Loucy (cell line): ENCODE measurements at regions not wholly inside any gene's neighbourhood (a gene's known extent, or its start where the extent isn't known, plus 50 kb on each side); places are given as distances from the start of the nearest gene placed in this dataset.

Experiments
- EZH2phosphoT487 ChIP-seq: fragments of 200-600 bp; IDR thresholded peaks from 2 replicates; pipeline ENCODE4 v1.6.1; 2018; ENCODE audit warnings: antibody characterized with exemption, mild to moderate bottlenecking, moderate library complexity, borderline replicate concordance
- TF ChIP-seq, protein P1 (sequence below): fragments of 200-600 bp; sonication (generic); conservative IDR thresholded peaks from 2 replicates; pipeline ENCODE4 v1.5.1; 2014; ENCODE audit warnings: mild to moderate bottlenecking, antibody characterized with exemption, low read length

DNA sequence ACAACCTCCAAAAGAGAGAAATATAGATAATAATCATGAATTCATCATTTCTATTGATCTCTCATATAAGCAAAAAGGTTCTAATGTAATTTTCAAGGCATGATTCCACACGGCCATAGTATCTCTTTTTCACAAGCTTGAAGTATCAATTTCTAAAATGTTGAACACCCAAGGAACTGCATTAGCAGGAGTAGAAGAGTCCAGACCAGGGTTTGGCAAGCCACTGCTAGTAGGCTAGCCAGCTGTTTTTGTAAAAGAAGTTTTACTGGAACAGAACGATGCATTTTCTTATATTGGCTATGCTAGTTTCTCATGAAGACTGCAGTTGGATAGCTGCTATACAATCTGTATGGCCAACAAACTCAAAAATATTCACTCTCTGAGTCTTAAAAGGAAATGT is 481.5 kb upstream of the MIR17HG start:
- no peak for TF ChIP-seq EZH2phosphoT487
- TF ChIP-seq, protein P1, sequence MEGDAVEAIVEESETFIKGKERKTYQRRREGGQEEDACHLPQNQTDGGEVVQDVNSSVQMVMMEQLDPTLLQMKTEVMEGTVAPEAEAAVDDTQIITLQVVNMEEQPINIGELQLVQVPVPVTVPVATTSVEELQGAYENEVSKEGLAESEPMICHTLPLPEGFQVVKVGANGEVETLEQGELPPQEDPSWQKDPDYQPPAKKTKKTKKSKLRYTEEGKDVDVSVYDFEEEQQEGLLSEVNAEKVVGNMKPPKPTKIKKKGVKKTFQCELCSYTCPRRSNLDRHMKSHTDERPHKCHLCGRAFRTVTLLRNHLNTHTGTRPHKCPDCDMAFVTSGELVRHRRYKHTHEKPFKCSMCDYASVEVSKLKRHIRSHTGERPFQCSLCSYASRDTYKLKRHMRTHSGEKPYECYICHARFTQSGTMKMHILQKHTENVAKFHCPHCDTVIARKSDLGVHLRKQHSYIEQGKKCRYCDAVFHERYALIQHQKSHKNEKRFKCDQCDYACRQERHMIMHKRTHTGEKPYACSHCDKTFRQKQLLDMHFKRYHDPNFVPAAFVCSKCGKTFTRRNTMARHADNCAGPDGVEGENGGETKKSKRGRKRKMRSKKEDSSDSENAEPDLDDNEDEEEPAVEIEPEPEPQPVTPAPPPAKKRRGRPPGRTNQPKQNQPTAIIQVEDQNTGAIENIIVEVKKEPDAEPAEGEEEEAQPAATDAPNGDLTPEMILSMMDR: no peak
